ENCODE measurements at regions not wholly inside any gene's neighbourhood (a gene's known extent, or its start where the extent isn't known, plus 50 kb on each side); places are given as distances from the start of the nearest gene placed in this dataset.

- TF ChIP-seq MAX (IDR thresholded peaks at IDR 0.05; ENCODE audit: low read depth, low read length) (no peak), POLR2A (IDR thresholded peaks at IDR 0.05; ENCODE audit: extremely low read depth, insufficient read length) (no peak), CTCF (IDR thresholded peaks at IDR 0.05; ENCODE audit: low read depth, low read length) (no peak), MYC (IDR thresholded peaks at IDR 0.05; ENCODE audit: low read depth, low read length) (no peak)
Observed at GRCh38 chr14:98077176-98077575, 1194.8 kb downstream of the BCL11B start.

GRCh38 chr14:98082833-98083232 lies 1189.2 kb downstream of the BCL11B start:
- H3K4me3 ChIP-seq (ENCODE audit: low read depth, low read length): no peak overlapping the region
- TF ChIP-seq POLR2A (IDR thresholded peaks at IDR 0.05; ENCODE audit: extremely low read depth, insufficient read length): no peak
- no peak for TF ChIP-seq MYC (IDR thresholded peaks at IDR 0.05; ENCODE audit: low read depth, low read length)
- TF ChIP-seq CTCF (IDR thresholded peaks at IDR 0.05; ENCODE audit: low read depth, low read length): no peak
- no peak for TF ChIP-seq MAX (IDR thresholded peaks at IDR 0.05; ENCODE audit: low read depth, low read length)
- DNase-seq (ENCODE audit: low read depth): no peak

More at GRCh38 chr14:98077176-98077575, 1194.8 kb downstream of the BCL11B start:
- H3K4me3 ChIP-seq (ENCODE audit: low read depth, low read length): no peak overlapping the region
- DNase-seq (ENCODE audit: low read depth): no peak

- TF ChIP-seq POLR2A (IDR thresholded peaks at IDR 0.05; ENCODE audit: extremely low read depth, insufficient read length) (no peak), CTCF (IDR thresholded peaks at IDR 0.05; ENCODE audit: low read depth, low read length) (no peak), MAX (IDR thresholded peaks at IDR 0.05; ENCODE audit: low read depth, low read length) (no peak), MYC (IDR thresholded peaks at IDR 0.05; ENCODE audit: low read depth, low read length) (no peak)
- DNase-seq (ENCODE audit: low read depth): no peak
- no peak overlapping the region for H3K4me3 ChIP-seq (ENCODE audit: low read depth, low read length)
Observed at GRCh38 chr14:98085751-98086150, 1186.2 kb downstream of the BCL11B start.

- no peak for DNase-seq (ENCODE audit: low read depth)
- TF ChIP-seq POLR2A (IDR thresholded peaks at IDR 0.05; ENCODE audit: extremely low read depth, insufficient read length) (no peak), MAX (IDR thresholded peaks at IDR 0.05; ENCODE audit: low read depth, low read length) (no peak), MYC (IDR thresholded peaks at IDR 0.05; ENCODE audit: low read depth, low read length) (no peak), CTCF (IDR thresholded peaks at IDR 0.05; ENCODE audit: low read depth, low read length) (no peak)
- no peak overlapping the region for H3K4me3 ChIP-seq (ENCODE audit: low read depth, low read length)
Observed at GRCh38 chr14:98093111-98093510, 1178.9 kb downstream of the BCL11B start.

- H3K4me3 ChIP-seq (ENCODE audit: low read depth, low read length): no peak overlapping the region
- TF ChIP-seq CTCF (IDR thresholded peaks at IDR 0.05; ENCODE audit: low read depth, low read length) (no peak), MYC (IDR thresholded peaks at IDR 0.05; ENCODE audit: low read depth, low read length) (no peak), MAX (IDR thresholded peaks at IDR 0.05; ENCODE audit: low read depth, low read length) (no peak), POLR2A (IDR thresholded peaks at IDR 0.05; ENCODE audit: extremely low read depth, insufficient read length) (no peak)
- no peak for DNase-seq (ENCODE audit: low read depth)
Observed at GRCh38 chr14:98099527-98099926, 1172.5 kb downstream of the BCL11B start.

- no peak for DNase-seq (ENCODE audit: low read depth)
- TF ChIP-seq CTCF (IDR thresholded peaks at IDR 0.05; ENCODE audit: low read depth, low read length) (no peak), MYC (IDR thresholded peaks at IDR 0.05; ENCODE audit: low read depth, low read length) (no peak), POLR2A (IDR thresholded peaks at IDR 0.05; ENCODE audit: extremely low read depth, insufficient read length) (no peak), MAX (IDR thresholded peaks at IDR 0.05; ENCODE audit: low read depth, low read length) (no peak)
- no peak overlapping the region for H3K4me3 ChIP-seq (ENCODE audit: low read depth, low read length)
Observed at GRCh38 chr14:98101323-98101722, 1170.7 kb downstream of the BCL11B start.

All from NB4 (cell line).